ENCODE measurements at regions not wholly inside any gene's neighbourhood (a gene's known extent, or its start where the extent isn't known, plus 50 kb on each side); places are given as distances from the start of the nearest gene placed in this dataset.

DNA sequence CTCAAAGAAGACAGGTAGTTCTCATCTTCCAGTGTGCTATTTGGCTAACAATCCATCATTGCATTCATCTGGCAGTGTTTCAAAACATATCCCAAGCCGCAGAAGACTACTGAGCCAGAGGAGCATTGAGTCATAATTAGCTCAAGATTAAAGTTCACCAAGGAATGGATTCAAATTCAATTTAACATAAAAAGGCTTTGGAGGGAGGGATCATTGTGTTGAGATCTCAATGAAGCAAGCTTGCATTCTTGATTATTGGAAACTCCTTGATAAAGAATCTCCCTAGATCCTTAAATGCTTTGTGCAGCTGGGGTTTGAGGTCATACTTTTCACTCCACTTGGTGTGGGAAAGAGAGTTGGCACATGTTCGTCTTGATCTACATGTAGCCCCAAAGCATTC is 142.8 kb upstream of the SEMA3A start (continued):
- TF ChIP-seq BMI1 (IDR thresholded peaks at IDR 0.05; ENCODE audit: borderline replicate concordance), result no peak
- TF ChIP-seq JUND (IDR thresholded peaks at IDR 0.05; ENCODE audit: low read depth, low read length), result no peak
- no peak for TF ChIP-seq POU2F2 (IDR thresholded peaks at IDR 0.05; ENCODE audit: borderline replicate concordance, low read depth, low read length)

DNA sequence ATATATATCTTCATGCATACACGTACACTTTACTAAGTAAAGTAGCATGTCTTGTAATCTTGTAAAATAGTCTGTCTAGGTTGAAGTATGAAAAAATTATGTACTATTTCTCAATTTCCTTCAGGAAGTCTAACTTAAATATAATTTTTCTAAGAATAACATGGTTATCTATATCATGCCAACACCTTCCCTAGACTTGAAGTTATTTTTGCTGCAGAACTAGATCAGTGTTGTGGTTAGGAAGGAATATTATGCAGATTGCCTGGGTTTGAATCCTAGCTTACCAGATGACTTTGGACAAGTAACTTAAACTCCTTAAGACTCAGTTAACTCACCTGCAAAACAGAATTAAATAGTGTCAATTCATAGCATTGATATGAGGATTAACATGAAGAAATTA is 142.2 kb upstream of the SEMA3A start:
- TF ChIP-seq ZNF622 (IDR thresholded peaks at IDR 0.05), result no peak
- no peak for TF ChIP-seq RB1 (IDR thresholded peaks at IDR 0.05; ENCODE audit: borderline replicate concordance)
- no peak for TF ChIP-seq TCF12 (IDR thresholded peaks at IDR 0.05; ENCODE audit: low read depth, low read length)
- TF ChIP-seq IKZF2 (IDR thresholded peaks at IDR 0.05), result no peak
- TF ChIP-seq, protein P1, sequence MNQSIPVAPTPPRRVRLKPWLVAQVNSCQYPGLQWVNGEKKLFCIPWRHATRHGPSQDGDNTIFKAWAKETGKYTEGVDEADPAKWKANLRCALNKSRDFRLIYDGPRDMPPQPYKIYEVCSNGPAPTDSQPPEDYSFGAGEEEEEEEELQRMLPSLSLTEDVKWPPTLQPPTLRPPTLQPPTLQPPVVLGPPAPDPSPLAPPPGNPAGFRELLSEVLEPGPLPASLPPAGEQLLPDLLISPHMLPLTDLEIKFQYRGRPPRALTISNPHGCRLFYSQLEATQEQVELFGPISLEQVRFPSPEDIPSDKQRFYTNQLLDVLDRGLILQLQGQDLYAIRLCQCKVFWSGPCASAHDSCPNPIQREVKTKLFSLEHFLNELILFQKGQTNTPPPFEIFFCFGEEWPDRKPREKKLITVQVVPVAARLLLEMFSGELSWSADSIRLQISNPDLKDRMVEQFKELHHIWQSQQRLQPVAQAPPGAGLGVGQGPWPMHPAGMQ (IDR thresholded peaks at IDR 0.05; ENCODE audit: borderline replicate concordance), result no peak
- TF ChIP-seq, protein P2, sequence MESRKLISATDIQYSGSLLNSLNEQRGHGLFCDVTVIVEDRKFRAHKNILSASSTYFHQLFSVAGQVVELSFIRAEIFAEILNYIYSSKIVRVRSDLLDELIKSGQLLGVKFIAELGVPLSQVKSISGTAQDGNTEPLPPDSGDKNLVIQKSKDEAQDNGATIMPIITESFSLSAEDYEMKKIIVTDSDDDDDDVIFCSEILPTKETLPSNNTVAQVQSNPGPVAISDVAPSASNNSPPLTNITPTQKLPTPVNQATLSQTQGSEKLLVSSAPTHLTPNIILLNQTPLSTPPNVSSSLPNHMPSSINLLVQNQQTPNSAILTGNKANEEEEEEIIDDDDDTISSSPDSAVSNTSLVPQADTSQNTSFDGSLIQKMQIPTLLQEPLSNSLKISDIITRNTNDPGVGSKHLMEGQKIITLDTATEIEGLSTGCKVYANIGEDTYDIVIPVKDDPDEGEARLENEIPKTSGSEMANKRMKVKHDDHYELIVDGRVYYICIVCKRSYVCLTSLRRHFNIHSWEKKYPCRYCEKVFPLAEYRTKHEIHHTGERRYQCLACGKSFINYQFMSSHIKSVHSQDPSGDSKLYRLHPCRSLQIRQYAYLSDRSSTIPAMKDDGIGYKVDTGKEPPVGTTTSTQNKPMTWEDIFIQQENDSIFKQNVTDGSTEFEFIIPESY (IDR thresholded peaks at IDR 0.05), result no peak
- no peak for TF ChIP-seq PML (IDR thresholded peaks at IDR 0.05; ENCODE audit: low read length)
- no peak for TF ChIP-seq MEF2A (IDR thresholded peaks at IDR 0.05; ENCODE audit: insufficient read depth, low read depth, low read length)
- TF ChIP-seq ZZZ3 (IDR thresholded peaks at IDR 0.05; ENCODE audit: control insufficient read depth, insufficient read length, low read depth), result no peak
- no peak for TF ChIP-seq SPI1 (IDR thresholded peaks at IDR 0.05; ENCODE audit: borderline replicate concordance, insufficient read depth, low read depth, low read length)
- TF ChIP-seq TAF1 (IDR thresholded peaks at IDR 0.05; ENCODE audit: borderline replicate concordance, low read depth, low read length), result no peak
- TF ChIP-seq IKZF1 (conservative IDR thresholded peaks at IDR 0.05), result no peak
- no peak for TF ChIP-seq POLR2AphosphoS2 (IDR thresholded peaks at IDR 0.05; ENCODE audit: low read depth, low read length)
- TF ChIP-seq RELA (IDR thresholded peaks at IDR 0.05; ENCODE audit: borderline replicate concordance, partially characterized antibody), result no peak
- no peak for TF ChIP-seq ZBED1 (IDR thresholded peaks at IDR 0.05; ENCODE audit: borderline replicate concordance)
- TF ChIP-seq RBBP5 (conservative IDR thresholded peaks at IDR 0.05), result no peak
- TF ChIP-seq, protein P3, sequence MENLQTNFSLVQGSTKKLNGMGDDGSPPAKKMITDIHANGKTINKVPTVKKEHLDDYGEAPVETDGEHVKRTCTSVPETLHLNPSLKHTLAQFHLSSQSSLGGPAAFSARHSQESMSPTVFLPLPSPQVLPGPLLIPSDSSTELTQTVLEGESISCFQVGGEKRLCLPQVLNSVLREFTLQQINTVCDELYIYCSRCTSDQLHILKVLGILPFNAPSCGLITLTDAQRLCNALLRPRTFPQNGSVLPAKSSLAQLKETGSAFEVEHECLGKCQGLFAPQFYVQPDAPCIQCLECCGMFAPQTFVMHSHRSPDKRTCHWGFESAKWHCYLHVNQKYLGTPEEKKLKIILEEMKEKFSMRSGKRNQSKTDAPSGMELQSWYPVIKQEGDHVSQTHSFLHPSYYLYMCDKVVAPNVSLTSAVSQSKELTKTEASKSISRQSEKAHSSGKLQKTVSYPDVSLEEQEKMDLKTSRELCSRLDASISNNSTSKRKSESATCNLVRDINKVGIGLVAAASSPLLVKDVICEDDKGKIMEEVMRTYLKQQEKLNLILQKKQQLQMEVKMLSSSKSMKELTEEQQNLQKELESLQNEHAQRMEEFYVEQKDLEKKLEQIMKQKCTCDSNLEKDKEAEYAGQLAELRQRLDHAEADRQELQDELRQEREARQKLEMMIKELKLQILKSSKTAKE (IDR thresholded peaks at IDR 0.05; ENCODE audit: low read depth, poor library complexity, severe bottlenecking), result no peak
- peak; percentile 49 for ATAC-seq
- Histone ChIP-seq H3K4me3 (no peak overlapping the region), H3K4me2 (ENCODE audit: control insufficient read depth, insufficient read depth) (peak overlapping the region; percentile 3; the same call in 1 of the 2 replicates), H3K27ac (ENCODE audit: control insufficient read depth, insufficient read depth) (no peak overlapping the region), H3K36me3 (ENCODE audit: control insufficient read depth in 2 of 2, insufficient read depth in 2 of 2, low read length in 1 of 2) (no peaks in the 10 kb centered on the region), H3K9me3 (replicated peaks; ENCODE audit: control insufficient read depth, insufficient read depth, low read length) (no peaks in the 10 kb centered on the region), H3K9ac (ENCODE audit: control insufficient read depth, insufficient read depth, low read length) (no peak overlapping the region), H3K4me1 (ENCODE audit: control insufficient read depth, insufficient read depth, low read length) (0 out of 2 replicates have a peak, but pooled peaks cover 4% of the 10 kb centered on the region), H2AFZ (ENCODE audit: control insufficient read depth, low read depth, low read length) (peak overlapping the region; percentile 64), H3K27me3 (replicated peaks in 1 of 2; ENCODE audit: control insufficient read depth in 2 of 2, insufficient read depth in 2 of 2, low read length in 1 of 2) (no peaks in the 10 kb centered on the region), H4K20me1 (ENCODE audit: control insufficient read depth, insufficient read depth) (no peaks in the 10 kb centered on the region), H3K79me2 (ENCODE audit: control insufficient read depth, insufficient read depth, low read length) (no peaks in the 10 kb centered on the region)
- ChIA-PET CTCF (interaction anchor here (1.0 kb wide), 1 partner anchor 142 kb away, joined by 5 read pairs; the partner anchor contains the start of gene SEMA3A), POLR2A (no interaction called here), RAD21 (ENCODE audit: unreplicated experiment) (no interaction called here), SMC1A (ENCODE audit: uncharacterized antibody, unreplicated experiment) (interaction anchor here (1.2 to 1.7 kb wide), 3 partner anchors 22 to 781 kb away, joined by 3 to 4 read pairs (median 3); no protein-coding TSS in a partner anchor)
- BruUV-seq (replicated peaks), result no TSS peak
- in situ Hi-C loops (cut with MboI) (no loop called here), intact Hi-C loops (cut with micrococcal nuclease; ENCODE audit: unreplicated experiment) (no loop called here)
- no peak for DNase-seq (ENCODE audit: low read depth, low spot score)
- FAIRE-seq, result no peak
- 33% methylated on average over 1 of the region's 1 CpG for WGBS (ENCODE audit: insufficient coverage, insufficient replicate concordance, low lambda C conversion rate, missing lambda C conversion rate)

All from GM12878 (cell line).